Mesenchymal stem cell (in vitro differentiated cells and primary cell): ENCODE measurements at regions not wholly inside any gene's neighbourhood (a gene's known extent, or its start where the extent isn't known, plus 50 kb on each side); places are given as distances from the start of the nearest gene placed in this dataset.

Experiments used
- DNase-seq: peaks from one replicate; pipeline ENCODE4 v3.0.0-alpha.2; 2013
- H2AFZ ChIP-seq: one replicate; pipeline ENCODE4 v1.6.1; 2013; ENCODE audit warnings: low read depth, mild to moderate bottlenecking, control low read depth, inconsistent platforms, low read length, moderate library complexity
- H2AK5ac ChIP-seq: 2 replicates; pipeline ENCODE4 v1.6.1; 2013; ENCODE audit warnings: low read length, moderate library complexity, mild to moderate bottlenecking, inconsistent platforms; ENCODE audit not compliant: severe bottlenecking
- H2BK120ac ChIP-seq: one replicate; pipeline ENCODE4 v1.6.1; 2013; ENCODE audit warnings: low read depth, mild to moderate bottlenecking, inconsistent platforms, low read length, moderate library complexity
- H2BK12ac ChIP-seq, 2 experiments: one replicate each; pipeline ENCODE4 v1.6.1; 2013; ENCODE audit warnings: inconsistent platforms in 2 of 2, low read length in 2 of 2, mild to moderate bottlenecking in 2 of 2, moderate library complexity in 2 of 2, control low read depth in 1 of 2
- H2BK15ac ChIP-seq: one replicate; pipeline ENCODE4 v1.6.1; 2013; ENCODE audit warnings: mild to moderate bottlenecking, low read depth, inconsistent platforms; ENCODE audit not compliant: poor library complexity, severe bottlenecking
- H2BK5ac ChIP-seq: 2 replicates; pipeline ENCODE4 v1.6.1; 2013; ENCODE audit warnings: low read depth, mild to moderate bottlenecking, low read length, control low read depth, inconsistent platforms; ENCODE audit not compliant: poor library complexity, severe bottlenecking
- H3K14ac ChIP-seq, 2 experiments: one replicate each; pipeline ENCODE4 v1.6.1; 2013; ENCODE audit warnings: inconsistent platforms in 2 of 2, low read length in 2 of 2, control low read depth in 1 of 2, mild to moderate bottlenecking in 1 of 2, moderate library complexity in 1 of 2
- H3K18ac ChIP-seq, 2 experiments: one replicate each; pipeline ENCODE4 v1.6.1; 2013; ENCODE audit warnings: inconsistent platforms in 2 of 2, low read length in 2 of 2, control low read depth in 1 of 2, low read depth in 1 of 2, mild to moderate bottlenecking in 1 of 2
- H3K23ac ChIP-seq, 2 experiments: one replicate each; pipeline ENCODE4 v1.6.1; 2013; ENCODE audit warnings: inconsistent platforms in 2 of 2, low read length in 2 of 2, mild to moderate bottlenecking in 2 of 2, moderate library complexity in 2 of 2, control low read depth in 1 of 2
- H3K27ac ChIP-seq: 2 replicates; pipeline ENCODE4 v1.5.1; 2013; ENCODE audit warnings: mild to moderate bottlenecking, moderate library complexity, low read length, control low read depth, inconsistent platforms; ENCODE audit not compliant: poor library complexity, severe bottlenecking
- H3K27me3 ChIP-seq, 2 experiments: 2 replicates each; pipeline versions ENCODE4 v1.6.1 to v1.7.0; 2013; ENCODE audit warnings: low read length in 2 of 2, mild to moderate bottlenecking in 2 of 2, moderate library complexity in 2 of 2, control low read depth in 1 of 2, inconsistent platforms in 1 of 2; ENCODE audit not compliant: control insufficient read depth in 1 of 2, insufficient read depth in 1 of 2
- H3K36me3 ChIP-seq, 2 experiments: 2 replicates each; pipeline versions ENCODE4 v1.6.1 to v1.7.0; 2013; ENCODE audit warnings: low read length in 2 of 2, control low read depth in 1 of 2, inconsistent platforms in 1 of 2, low read depth in 1 of 2, mild to moderate bottlenecking in 1 of 2; ENCODE audit not compliant: insufficient read depth in 2 of 2, control insufficient read depth in 1 of 2
- H3K4ac ChIP-seq, 2 experiments: one replicate each; pipeline ENCODE4 v1.6.1; 2013; ENCODE audit warnings: inconsistent platforms in 2 of 2, low read length in 2 of 2, mild to moderate bottlenecking in 2 of 2, moderate library complexity in 2 of 2, control low read depth in 1 of 2, low read depth in 1 of 2
- H3K4me1 ChIP-seq: 2 replicates; pipeline ENCODE4 v1.6.1; 2013; ENCODE audit warnings: low read depth, low read length, control low read depth; ENCODE audit not compliant: control insufficient read depth, insufficient read depth
- H3K4me2 ChIP-seq: 2 replicates; pipeline ENCODE4 v1.6.1; 2013; ENCODE audit warnings: low read length, mild to moderate bottlenecking, inconsistent platforms; ENCODE audit not compliant: poor library complexity, severe bottlenecking
- H3K4me3 ChIP-seq, 2 experiments: 2 replicates each; pipeline versions ENCODE4 v1.5.1 to v1.7.0; 2013; ENCODE audit warnings: low read length in 2 of 2, mild to moderate bottlenecking in 2 of 2, control low read depth in 1 of 2, low read depth in 1 of 2; ENCODE audit not compliant: insufficient read depth in 1 of 2
- H3K79me1 ChIP-seq: replicated peaks from 2 replicates; pipeline ENCODE4 v1.6.1; 2013; ENCODE audit warnings: mild to moderate bottlenecking, control low read depth, low read length, inconsistent platforms; ENCODE audit not compliant: poor library complexity, severe bottlenecking
- H3K9ac ChIP-seq: 2 replicates; pipeline ENCODE4 v1.7.0; 2013; ENCODE audit warnings: mild to moderate bottlenecking, low read length, moderate library complexity
- H3K9me3 ChIP-seq: 2 replicates; pipeline ENCODE4 v1.7.0; 2013; ENCODE audit warnings: mild to moderate bottlenecking, low read length; ENCODE audit not compliant: control insufficient read depth
- H4K8ac ChIP-seq: one replicate; pipeline ENCODE4 v1.6.1; 2013; ENCODE audit warnings: inconsistent platforms, mild to moderate bottlenecking, low read length, moderate library complexity
- H4K91ac ChIP-seq: one replicate; pipeline ENCODE4 v1.6.1; 2013; ENCODE audit warnings: mild to moderate bottlenecking, low read length, inconsistent platforms
- WGBS: methylation state at CpG from one replicate; pipeline ENCODE4 v1.1.7; 2013; ENCODE audit warnings: mixed read lengths; 5-methylcytosine and 5-hydroxymethylcytosine counted together

- Histone ChIP-seq H2BK12ac (no peak overlapping the region), H3K9me3 (peaks cover 19% of the 10 kb centered on the region), H3K18ac (no peak overlapping the region), H4K8ac (no peak overlapping the region), H3K4me3 (no peak overlapping the region), H2AK5ac (no peak overlapping the region), H3K27me3 (no peaks in the 10 kb centered on the region), H3K4me2 (no peak overlapping the region), H3K4me1 (no peaks in the 10 kb centered on the region), H2BK5ac (no peak overlapping the region), H3K79me1 (no peaks in the 10 kb centered on the region), H3K14ac (no peak overlapping the region), H4K91ac (no peak overlapping the region), H2BK15ac (no peak overlapping the region), H2AFZ (no peak overlapping the region), H2BK120ac (no peak overlapping the region), H3K9ac (no peak overlapping the region), H3K23ac (no peak overlapping the region), H3K27ac (no peak overlapping the region), H3K36me3 (no peaks in the 10 kb centered on the region), H3K4ac (no peak overlapping the region)
- DNase-seq: no peak
Measured at GRCh38 chr5:114935490-114935889, 234.2 kb downstream of the TRIM36 start.

GRCh38 chr5:114928644-114929462 lies 240.9 kb downstream of the TRIM36 start:
- H3K18ac ChIP-seq: no peak overlapping the region
- no peak overlapping the region for H2AFZ ChIP-seq
- no peak overlapping the region for H4K8ac ChIP-seq
- H4K91ac ChIP-seq: no peak overlapping the region
- H2BK120ac ChIP-seq: no peak overlapping the region
- no peaks in the 10 kb centered on the region for H3K27me3 ChIP-seq
- no peak overlapping the region for H3K4ac ChIP-seq
- no peak overlapping the region for H3K23ac ChIP-seq
- no peak overlapping the region for H2BK15ac ChIP-seq
- no peak for DNase-seq
- no peak overlapping the region for H3K4me2 ChIP-seq
- H3K9me3 ChIP-seq: no peaks in the 10 kb centered on the region
- no peaks in the 10 kb centered on the region for H3K79me1 ChIP-seq
- 84% methylated on average over 19 of the region's 32 CpGs for WGBS
- H2AK5ac ChIP-seq: no peak overlapping the region
- no peak overlapping the region for H3K9ac ChIP-seq
- H3K4me1 ChIP-seq: no peaks in the 10 kb centered on the region
- no peak overlapping the region for H3K4me3 ChIP-seq
- H3K27ac ChIP-seq: no peak overlapping the region
- no peak overlapping the region for H2BK5ac ChIP-seq
- H2BK12ac ChIP-seq: no peak overlapping the region
- H3K36me3 ChIP-seq: no peaks in the 10 kb centered on the region
- H3K14ac ChIP-seq: no peak overlapping the region

- Histone ChIP-seq H2AFZ (no peak overlapping the region), H3K4me1 (no peaks in the 10 kb centered on the region), H3K79me1 (no peaks in the 10 kb centered on the region), H3K4me2 (no peak overlapping the region), H3K27me3 (no peaks in the 10 kb centered on the region), H3K27ac (no peak overlapping the region), H4K8ac (no peak overlapping the region), H2BK15ac (no peak overlapping the region), H4K91ac (no peak overlapping the region), H2AK5ac (no peak overlapping the region), H2BK12ac (no peak overlapping the region), H3K18ac (no peak overlapping the region), H3K9me3 (no peaks in the 10 kb centered on the region), H3K14ac (no peak overlapping the region), H2BK5ac (no peak overlapping the region), H3K36me3 (no peaks in the 10 kb centered on the region), H3K9ac (no peak overlapping the region), H3K4me3 (no peak overlapping the region), H3K4ac (no peak overlapping the region), H2BK120ac (no peak overlapping the region), H3K23ac (no peak overlapping the region)
- no CpG with 5 or more reads among the region's 4 CpGs for WGBS
- DNase-seq: no peak
Measured at GRCh38 chr5:114924769-114925168, 244.9 kb downstream of the TRIM36 start.

- no peak overlapping the region for H3K23ac ChIP-seq
- H3K27ac ChIP-seq: no peak overlapping the region
- no peak overlapping the region for H2BK120ac ChIP-seq
- H3K9me3 ChIP-seq: peaks cover 41% of the 10 kb centered on the region
- no peak overlapping the region for H3K4me3 ChIP-seq
- H3K14ac ChIP-seq: no peak overlapping the region
- H2BK5ac ChIP-seq: no peak overlapping the region
- H3K27me3 ChIP-seq: no peaks in the 10 kb centered on the region
- H2AFZ ChIP-seq: no peak overlapping the region
- no peaks in the 10 kb centered on the region for H3K36me3 ChIP-seq
- no peak overlapping the region for H3K4me2 ChIP-seq
- H3K4ac ChIP-seq: no peak overlapping the region
- H2AK5ac ChIP-seq: no peak overlapping the region
- H2BK12ac ChIP-seq: no peak overlapping the region
- no peaks in the 10 kb centered on the region for H3K79me1 ChIP-seq
- no peak overlapping the region for H4K8ac ChIP-seq
- H2BK15ac ChIP-seq: no peak overlapping the region
- H4K91ac ChIP-seq: no peak overlapping the region
- DNase-seq: no peak
- 56% methylated on average over 4 of the region's 4 CpGs for WGBS
- H3K18ac ChIP-seq: no peak overlapping the region
- no peak overlapping the region for H3K9ac ChIP-seq
- H3K4me1 ChIP-seq: no peaks in the 10 kb centered on the region
Measured at GRCh38 chr5:114912189-114912920, 257.4 kb downstream of the TRIM36 start.
